OCI-LY7 (cell line): ENCODE measurements at regions not wholly inside any gene's neighbourhood (a gene's known extent, or its start where the extent isn't known, plus 50 kb on each side); places are given as distances from the start of the nearest gene placed in this dataset.

Experiments
- BruUV-seq: library from RNA; stranded (reverse); fragments of 400-500 nt; replicated peaks from 2 replicates; lab custom pipeline; 2021; lab: Mats Ljungman, UMichigan
- CTCF ChIA-PET: fragments of 300-600 bp; sonication (Branson Sonifier 250); formaldehyde crosslinking; loops from one replicate; lab custom pipeline; 2022; ENCODE audit warnings: antibody characterized with exemption; ENCODE audit not compliant: unreplicated experiment; lab: Charles Lee
- POLR2A ChIA-PET: fragments of 300-600 bp; sonication (Branson Sonifier 250); formaldehyde crosslinking; loops from one replicate; lab custom pipeline; 2022; ENCODE audit warnings: antibody characterized with exemption; lab: Charles Lee
- DNase-seq: peaks from one replicate; pipeline ENCODE4 v3.0.0-alpha.2; 2015; ENCODE audit warnings: low spot score
- H2AFZ ChIP-seq: fragments of 200-600 bp; sonication (generic), shearing (Covaris generic); 2 replicates; pipeline ENCODE4 v1.6.1; 2014; ENCODE audit warnings: mild to moderate bottlenecking, antibody characterized with exemption, low read length, moderate library complexity
- H3K27ac ChIP-seq: fragments of 200-600 bp; sonication (generic); 2 replicates; pipeline ENCODE4 v1.5.1; 2014; ENCODE audit warnings: mixed run types, low read depth, mild to moderate bottlenecking, moderate library complexity, low read length, inconsistent platforms; ENCODE audit not compliant: poor library complexity, severe bottlenecking
- H3K36me3 ChIP-seq: fragments of 200-600 bp; sonication (generic); 2 replicates; pipeline ENCODE4 v1.6.1; 2014; ENCODE audit warnings: mild to moderate bottlenecking, antibody characterized with exemption, low read length, moderate library complexity, mixed read lengths; ENCODE audit not compliant: insufficient read depth
- H3K4me1 ChIP-seq: fragments of 200-600 bp; sonication (generic); 2 replicates; pipeline ENCODE4 v1.5.1; 2014; ENCODE audit warnings: mild to moderate bottlenecking, low read length; ENCODE audit not compliant: insufficient read depth, poor library complexity, severe bottlenecking
- H3K4me2 ChIP-seq: fragments of 200-600 bp; sonication (generic); 2 replicates; pipeline ENCODE4 v1.6.1; 2014; ENCODE audit warnings: mild to moderate bottlenecking, low read length
- H3K4me3 ChIP-seq: fragments of 200-600 bp; sonication (generic); 2 replicates; pipeline ENCODE4 v1.5.1; 2014; ENCODE audit warnings: mild to moderate bottlenecking, low read depth, low read length; ENCODE audit not compliant: poor library complexity, severe bottlenecking
- H3K79me2 ChIP-seq: fragments of 200-600 bp; sonication (generic); 2 replicates; pipeline ENCODE4 v1.6.1; 2016; ENCODE audit warnings: low read depth, mild to moderate bottlenecking, low read length, moderate library complexity, mixed read lengths; ENCODE audit not compliant: insufficient read depth
- H3K9me2 ChIP-seq: fragments of 200-600 bp; sonication (generic); 2 replicates; pipeline ENCODE4 v1.6.1; 2016; ENCODE audit warnings: mild to moderate bottlenecking, low read length, mixed read lengths; ENCODE audit not compliant: insufficient read depth
- H3K9me3 ChIP-seq: fragments of 200-600 bp; sonication (generic); 2 replicates; pipeline ENCODE4 v1.6.1; 2014; ENCODE audit warnings: mild to moderate bottlenecking, mixed run types, low read length, mixed read lengths
- H4K20me1 ChIP-seq: fragments of 200-600 bp; sonication (generic); 2 replicates; pipeline ENCODE4 v1.6.1; 2014; ENCODE audit warnings: mild to moderate bottlenecking, antibody characterized with exemption, low read length, moderate library complexity, mixed read lengths; ENCODE audit not compliant: insufficient read depth
- CTCF ChIP-seq: fragments of 200-600 bp; sonication (generic); conservative IDR thresholded peaks from 2 replicates; pipeline ENCODE4 v1.5.1; 2014; ENCODE audit warnings: mild to moderate bottlenecking, antibody characterized with exemption, low read length, moderate library complexity, mixed read lengths
- EZH2phosphoT487 ChIP-seq: fragments of 200-600 bp; sonication (generic); IDR thresholded peaks from 2 replicates; pipeline ENCODE4 v1.6.1; 2018; ENCODE audit warnings: low read depth, borderline replicate concordance, mild to moderate bottlenecking, mixed run types, antibody characterized with exemption, low read length, moderate library complexity, mixed read lengths
- intact Hi-C: fragments of 100-400 bp; cut with micrococcal nuclease; formaldehyde crosslinking; loops from one replicate; pipeline ENCODE4 v1.10.0; 2022; ENCODE audit not compliant: unreplicated experiment

GRCh38 chr12:41930866-41931437 lies 213.7 kb downstream of the GXYLT1 start:
- intact Hi-C loops: loop anchor here (5.0 kb wide), 1 partner anchor 86 kb away; no protein-coding TSS in a partner anchor
- no peak for TF ChIP-seq CTCF
- no peak overlapping the region for H3K27ac ChIP-seq
- H3K4me1 ChIP-seq: peaks cover 11% of the 10 kb centered on the region
- H3K36me3 ChIP-seq: no peaks in the 10 kb centered on the region
- no peaks in the 10 kb centered on the region for H4K20me1 ChIP-seq
- BruUV-seq: no TSS peak
- peak overlapping the region; percentile 35 for H3K4me2 ChIP-seq
- peak overlapping the region; percentile 12; the same call in 1 of the 2 replicates for H2AFZ ChIP-seq
- no peak overlapping the region for H3K4me3 ChIP-seq
- DNase-seq: no peak
- POLR2A ChIA-PET: interaction anchor here (0.5 to 1.7 kb wide), 5 partner anchors 15 to 471 kb away, joined by 3 to 5 read pairs (median 3); no protein-coding TSS in a partner anchor
- no peaks in the 10 kb centered on the region for H3K9me2 ChIP-seq
- no peaks in the 10 kb centered on the region for H3K9me3 ChIP-seq
- H3K79me2 ChIP-seq: no peaks in the 10 kb centered on the region
- CTCF ChIA-PET: no interaction called here

- Histone ChIP-seq H2AFZ (no peak overlapping the region; the same call in 1 of the 2 replicates), H3K4me3 (no peak overlapping the region), H3K27ac (no peak overlapping the region), H3K4me1 (no peaks in the 10 kb centered on the region), H3K9me3 (no peaks in the 10 kb centered on the region), H3K4me2 (no peak overlapping the region), H4K20me1 (no peaks in the 10 kb centered on the region), H3K36me3 (no peaks in the 10 kb centered on the region), H3K79me2 (no peaks in the 10 kb centered on the region), H3K9me2 (no peaks in the 10 kb centered on the region)
- ChIA-PET POLR2A (no interaction called here), CTCF (no interaction called here)
- TF ChIP-seq CTCF (no peak), EZH2phosphoT487 (no peak)
- DNase-seq: no peak
- BruUV-seq: no TSS peak
- intact Hi-C loops: loop anchor here (5.0 kb wide), 1 partner anchor 98 kb away; no protein-coding TSS in a partner anchor
Measured at GRCh38 chr12:41924111-41924510, 220.6 kb downstream of the GXYLT1 start.

GRCh38 chr12:41923351-41923750 lies 221.3 kb downstream of the GXYLT1 start:
- Histone ChIP-seq H3K9me2 (no peaks in the 10 kb centered on the region), H4K20me1 (no peaks in the 10 kb centered on the region), H3K4me2 (no peak overlapping the region), H2AFZ (no peak overlapping the region; the same call in 1 of the 2 replicates), H3K9me3 (no peaks in the 10 kb centered on the region), H3K4me1 (no peaks in the 10 kb centered on the region), H3K36me3 (no peaks in the 10 kb centered on the region), H3K4me3 (no peak overlapping the region), H3K27ac (no peak overlapping the region), H3K79me2 (no peaks in the 10 kb centered on the region)
- TF ChIP-seq CTCF (no peak), EZH2phosphoT487 (no peak)
- intact Hi-C loops: loop anchor here (5.0 kb wide), 1 partner anchor 99 kb away; no protein-coding TSS in a partner anchor
- ChIA-PET CTCF (no interaction called here), POLR2A (interaction anchor here (0.6 to 1.1 kb wide), 3 partner anchors 18 to 638 kb away, joined by 3 read pairs; no protein-coding TSS in a partner anchor)
- no peak for DNase-seq
- BruUV-seq: no TSS peak
